Keratinocyte (primary cell): ENCODE measurements at regions not wholly inside any gene's neighbourhood (a gene's known extent, or its start where the extent isn't known, plus 50 kb on each side); places are given as distances from the start of the nearest gene placed in this dataset.

Source experiments
- DNase-seq: peaks from one replicate; pipeline ENCODE4 v3.0.0-alpha.2; 2011; ENCODE audit warnings: low read depth, missing footprints, low spot score
- FAIRE-seq: peaks from 2 replicates; lab custom pipeline; 2011; peaks lifted over from hg19 to GRCh38; lab: Jason Lieb, UNC
- H2AFZ ChIP-seq: 2 replicates; pipeline ENCODE4 v1.6.0; 2012; ENCODE audit warnings: low read length, control low read depth, inconsistent platforms; ENCODE audit not compliant: control insufficient read depth
- H3K27ac ChIP-seq: 2 replicates; pipeline ENCODE4 v1.5.1; 2011; ENCODE audit warnings: low read length; ENCODE audit not compliant: control insufficient read depth, insufficient read depth
- H3K27me3 ChIP-seq: 3 replicates; pipeline ENCODE4 v1.6.0; 2011; ENCODE audit warnings: low read length; ENCODE audit not compliant: control insufficient read depth, insufficient read depth; ENCODE audit errors: extremely low read depth
- H3K36me3 ChIP-seq, 2 experiments: 2 replicates in 1 of 2; 3 replicates in 1 of 2; pipeline ENCODE4 v1.5.1; 2011; ENCODE audit warnings: low read length in 2 of 2, mild to moderate bottlenecking in 1 of 2; ENCODE audit not compliant: control insufficient read depth in 2 of 2, insufficient read depth in 2 of 2; ENCODE audit errors: extremely low read depth in 1 of 2
- H3K4me1 ChIP-seq: 3 replicates; pipeline ENCODE4 v1.5.1; 2011; ENCODE audit warnings: low read length; ENCODE audit not compliant: control insufficient read depth, insufficient read depth; ENCODE audit errors: extremely low read depth
- H3K4me2 ChIP-seq: 3 replicates; pipeline ENCODE4 v1.6.0; 2011; ENCODE audit warnings: low read depth, low read length; ENCODE audit not compliant: control insufficient read depth, insufficient read depth; ENCODE audit errors: extremely low read depth
- H3K4me3 ChIP-seq, 3 experiments: fragments of 200-600 bp in 1 of 3; sonication (generic) in 1 of 3; 2 replicates in 2 of 3; 3 replicates in 1 of 3; pipeline ENCODE4 v1.5.1; 2011 to 2016; ENCODE audit warnings: low read length in 3 of 3, mild to moderate bottlenecking in 3 of 3, control low read depth in 2 of 3, inconsistent platforms in 1 of 3, low read depth in 1 of 3, mixed read lengths in 1 of 3, mixed run types in 1 of 3, moderate library complexity in 1 of 3; ENCODE audit not compliant: control insufficient read depth in 2 of 3, insufficient read depth in 2 of 3; ENCODE audit errors: extremely low read depth in 1 of 3
- H3K79me2 ChIP-seq: 2 replicates; pipeline ENCODE4 v1.6.0; 2012; ENCODE audit warnings: low read length; ENCODE audit not compliant: control insufficient read depth, insufficient read depth
- H3K9ac ChIP-seq: 3 replicates; pipeline ENCODE4 v1.6.0; 2011; ENCODE audit warnings: low read length; ENCODE audit not compliant: control insufficient read depth, insufficient read depth; ENCODE audit errors: extremely low read depth
- H3K9me1 ChIP-seq: 3 replicates; pipeline ENCODE4 v1.6.0; 2011; ENCODE audit warnings: low read length; ENCODE audit not compliant: control insufficient read depth, insufficient read depth; ENCODE audit errors: extremely low read depth
- H3K9me3 ChIP-seq: 2 replicates; pipeline ENCODE4 v1.5.1; 2012; ENCODE audit warnings: low read depth, low read length; ENCODE audit not compliant: control insufficient read depth
- H4K20me1 ChIP-seq: 3 replicates; pipeline ENCODE4 v1.6.0; 2011; ENCODE audit warnings: low read length; ENCODE audit not compliant: control insufficient read depth, insufficient read depth; ENCODE audit errors: extremely low read depth
- EZH2 ChIP-seq: IDR thresholded peaks from one replicate; pipeline ENCODE4 v1.6.1; 2012; ENCODE audit warnings: inconsistent platforms, mild to moderate bottlenecking, low read length, moderate library complexity
- dilution Hi-C: fragments of 300-500 bp; cut with MboI; formaldehyde crosslinking; loops from one replicate; pipeline ENCODE4 v1.7.0; 2020; ENCODE audit warnings: low sequenced_read_pairs; ENCODE audit not compliant: extremely low pct_ligation_motif_present
- TF ChIP-seq, protein P1 (sequence below), 3 experiments: IDR thresholded peaks in 1 of 3; conservative IDR thresholded peaks in 1 of 3; optimal IDR thresholded peaks in 1 of 3; 2 replicates in 2 of 3; 3 replicates in 1 of 3; pipeline versions ENCODE3 to v1.5.1; 2011; ENCODE audit warnings: low read length in 3 of 3, mild to moderate bottlenecking in 3 of 3, moderate library complexity in 2 of 3, control low read depth in 1 of 3, inconsistent platforms in 1 of 3; ENCODE audit not compliant: insufficient read depth in 2 of 3; ENCODE audit errors: extremely low read depth in 1 of 3

DNA sequence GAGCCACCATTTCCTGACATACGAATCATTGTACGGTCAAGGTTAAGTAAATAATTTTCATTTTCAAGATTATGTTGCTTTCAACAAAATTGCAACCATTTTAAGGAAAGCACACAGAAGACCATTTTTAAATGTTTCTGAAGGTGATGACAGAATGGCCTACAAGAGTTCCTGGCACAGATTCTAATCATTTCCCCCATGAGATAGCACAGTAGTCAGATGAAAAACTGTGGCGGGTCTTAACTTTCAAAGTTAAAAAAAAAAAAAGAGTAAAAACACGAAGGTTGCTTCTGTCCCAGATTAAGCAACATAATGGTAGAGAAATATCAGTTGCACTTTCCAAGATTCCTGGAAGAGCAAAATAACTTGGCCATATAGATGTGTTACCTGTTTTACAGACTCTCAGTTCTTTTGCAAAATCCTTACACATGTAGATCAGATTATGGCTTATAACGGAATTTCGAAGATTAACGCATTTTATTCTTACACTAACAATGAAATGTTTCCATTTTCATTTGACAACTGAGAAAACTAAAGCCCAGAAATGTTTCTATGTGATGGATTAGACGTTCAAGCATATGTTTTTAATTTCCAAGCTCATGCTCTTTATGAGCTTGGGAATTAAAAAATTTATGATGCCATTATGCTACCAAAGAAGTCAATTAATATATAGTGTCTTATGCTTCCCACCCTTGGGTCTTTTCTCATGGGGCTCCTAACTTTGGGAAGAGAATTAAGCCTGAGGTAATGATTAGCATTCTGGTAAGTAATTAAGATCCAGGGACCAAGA is 335.1 kb upstream of the CLNK start:
- Histone ChIP-seq H3K4me3 (no peak overlapping the region), H3K4me2 (no peak overlapping the region), H2AFZ (no peak overlapping the region), H3K36me3 (no peaks in the 10 kb centered on the region), H3K27ac (no peak overlapping the region), H3K9me3 (no peaks in the 10 kb centered on the region), H3K27me3 (no peaks in the 10 kb centered on the region), H3K9ac (no peak overlapping the region), H4K20me1 (no peaks in the 10 kb centered on the region), H3K9me1 (no peaks in the 10 kb centered on the region), H3K4me1 (no peaks in the 10 kb centered on the region), H3K79me2 (no peaks in the 10 kb centered on the region)
- dilution Hi-C loops: no loop called here
- TF ChIP-seq, protein P1, sequence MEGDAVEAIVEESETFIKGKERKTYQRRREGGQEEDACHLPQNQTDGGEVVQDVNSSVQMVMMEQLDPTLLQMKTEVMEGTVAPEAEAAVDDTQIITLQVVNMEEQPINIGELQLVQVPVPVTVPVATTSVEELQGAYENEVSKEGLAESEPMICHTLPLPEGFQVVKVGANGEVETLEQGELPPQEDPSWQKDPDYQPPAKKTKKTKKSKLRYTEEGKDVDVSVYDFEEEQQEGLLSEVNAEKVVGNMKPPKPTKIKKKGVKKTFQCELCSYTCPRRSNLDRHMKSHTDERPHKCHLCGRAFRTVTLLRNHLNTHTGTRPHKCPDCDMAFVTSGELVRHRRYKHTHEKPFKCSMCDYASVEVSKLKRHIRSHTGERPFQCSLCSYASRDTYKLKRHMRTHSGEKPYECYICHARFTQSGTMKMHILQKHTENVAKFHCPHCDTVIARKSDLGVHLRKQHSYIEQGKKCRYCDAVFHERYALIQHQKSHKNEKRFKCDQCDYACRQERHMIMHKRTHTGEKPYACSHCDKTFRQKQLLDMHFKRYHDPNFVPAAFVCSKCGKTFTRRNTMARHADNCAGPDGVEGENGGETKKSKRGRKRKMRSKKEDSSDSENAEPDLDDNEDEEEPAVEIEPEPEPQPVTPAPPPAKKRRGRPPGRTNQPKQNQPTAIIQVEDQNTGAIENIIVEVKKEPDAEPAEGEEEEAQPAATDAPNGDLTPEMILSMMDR (optimal IDR thresholded peaks at IDR 0.05 in 1 of 3, IDR thresholded peaks at IDR 0.05 in 1 of 3, conservative IDR thresholded peaks at IDR 0.05 in 1 of 3; ENCODE audit: extremely low read depth in 1 of 3, insufficient read depth in 2 of 3, low read length in 3 of 3): no peak
- no peak for TF ChIP-seq EZH2
- FAIRE-seq (no peak), DNase-seq (no peak)

DNA sequence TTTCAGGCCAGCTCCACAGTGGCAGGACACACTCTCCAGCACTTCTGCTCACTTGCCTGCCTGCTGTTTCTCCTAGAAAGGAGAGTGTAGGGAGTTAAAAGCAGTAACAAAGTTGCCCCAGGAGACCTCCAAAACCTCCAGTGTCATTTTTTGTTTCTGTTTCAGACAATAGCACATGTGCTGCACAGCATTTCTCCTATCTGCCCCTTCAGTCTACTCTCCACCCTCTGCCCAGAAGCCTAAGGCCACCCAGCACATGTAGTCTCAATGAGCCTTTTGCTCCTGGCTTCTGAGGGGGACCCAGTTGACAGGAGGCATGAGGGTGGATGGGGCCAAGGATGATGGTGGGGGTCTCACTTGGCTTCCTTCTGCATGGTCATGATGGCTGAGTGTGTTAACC is 329.6 kb upstream of the CLNK start:
- no peaks in the 10 kb centered on the region for H3K79me2 ChIP-seq
- H3K4me2 ChIP-seq: no peak overlapping the region
- FAIRE-seq (no peak), DNase-seq (no peak)
- H3K27ac ChIP-seq: no peak overlapping the region
- no peak overlapping the region for H2AFZ ChIP-seq
- H3K4me3 ChIP-seq: no peak overlapping the region
- no peaks in the 10 kb centered on the region for H3K4me1 ChIP-seq
- H3K9me1 ChIP-seq: no peaks in the 10 kb centered on the region
- no peaks in the 10 kb centered on the region for H4K20me1 ChIP-seq
- H3K9ac ChIP-seq: no peak overlapping the region
- H3K36me3 ChIP-seq: no peaks in the 10 kb centered on the region
- TF ChIP-seq EZH2: no peak
- TF ChIP-seq, protein P1 (optimal IDR thresholded peaks at IDR 0.05 in 1 of 3, IDR thresholded peaks at IDR 0.05 in 1 of 3, conservative IDR thresholded peaks at IDR 0.05 in 1 of 3; ENCODE audit: extremely low read depth in 1 of 3, insufficient read depth in 2 of 3, low read length in 3 of 3): no peak
- no peaks in the 10 kb centered on the region for H3K9me3 ChIP-seq
- dilution Hi-C loops: no loop called here
- no peaks in the 10 kb centered on the region for H3K27me3 ChIP-seq
